PC-3 (cell line): ENCODE measurements at regions not wholly inside any gene's neighbourhood (a gene's known extent, or its start where the extent isn't known, plus 50 kb on each side); places are given as distances from the start of the nearest gene placed in this dataset.

Experiments
- EZH2 ChIP-seq: fragments of 300-600 bp; sonication (generic); IDR thresholded peaks from one replicate; pipeline ENCODE4 v1.6.1; 2017; ENCODE audit warnings: antibody characterized with exemption, mild to moderate bottlenecking, low read length; ENCODE audit not compliant: unreplicated experiment
- TF ChIP-seq, protein P1 (sequence below): fragments of 300-600 bp; sonication (generic); conservative IDR thresholded peaks from 2 replicates; pipeline ENCODE4 v1.5.1; 2017; ENCODE audit warnings: antibody characterized with exemption, low read depth, mild to moderate bottlenecking, low read length

- no peak for TF ChIP-seq EZH2
- TF ChIP-seq, protein P1, sequence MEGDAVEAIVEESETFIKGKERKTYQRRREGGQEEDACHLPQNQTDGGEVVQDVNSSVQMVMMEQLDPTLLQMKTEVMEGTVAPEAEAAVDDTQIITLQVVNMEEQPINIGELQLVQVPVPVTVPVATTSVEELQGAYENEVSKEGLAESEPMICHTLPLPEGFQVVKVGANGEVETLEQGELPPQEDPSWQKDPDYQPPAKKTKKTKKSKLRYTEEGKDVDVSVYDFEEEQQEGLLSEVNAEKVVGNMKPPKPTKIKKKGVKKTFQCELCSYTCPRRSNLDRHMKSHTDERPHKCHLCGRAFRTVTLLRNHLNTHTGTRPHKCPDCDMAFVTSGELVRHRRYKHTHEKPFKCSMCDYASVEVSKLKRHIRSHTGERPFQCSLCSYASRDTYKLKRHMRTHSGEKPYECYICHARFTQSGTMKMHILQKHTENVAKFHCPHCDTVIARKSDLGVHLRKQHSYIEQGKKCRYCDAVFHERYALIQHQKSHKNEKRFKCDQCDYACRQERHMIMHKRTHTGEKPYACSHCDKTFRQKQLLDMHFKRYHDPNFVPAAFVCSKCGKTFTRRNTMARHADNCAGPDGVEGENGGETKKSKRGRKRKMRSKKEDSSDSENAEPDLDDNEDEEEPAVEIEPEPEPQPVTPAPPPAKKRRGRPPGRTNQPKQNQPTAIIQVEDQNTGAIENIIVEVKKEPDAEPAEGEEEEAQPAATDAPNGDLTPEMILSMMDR, result no peak
Measured at GRCh38 chr6:71810880-71811279, 75.5 kb upstream of the RIMS1 start.
